ENCODE measurements at regions not wholly inside any gene's neighbourhood (a gene's known extent, or its start where the extent isn't known, plus 50 kb on each side); places are given as distances from the start of the nearest gene placed in this dataset.

DNA sequence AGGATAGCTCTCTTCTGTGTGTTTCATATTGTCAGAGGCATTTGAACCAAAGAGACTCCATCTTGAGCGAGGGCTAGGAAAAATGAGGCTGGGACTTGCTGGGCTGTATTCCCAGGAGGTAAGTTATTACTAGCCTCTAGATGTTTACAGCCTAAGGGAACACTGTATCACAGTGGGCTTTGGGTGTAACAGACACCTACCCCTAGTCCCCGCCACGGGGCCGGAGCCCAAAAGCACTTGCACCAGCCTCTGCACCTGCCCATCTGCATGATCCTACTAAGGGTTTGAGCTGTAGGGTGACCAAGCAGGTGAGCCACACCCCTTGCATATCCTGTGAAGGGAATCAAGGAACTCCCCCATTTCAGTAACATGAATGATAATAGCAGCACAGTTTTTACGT is 1972.2 kb downstream of the OLFM4 start (continued):
- TF ChIP-seq PHF8 (conservative IDR thresholded peaks at IDR 0.05; ENCODE audit: low read depth, low read length) (no peak), RNF2 (IDR thresholded peaks at IDR 0.05; ENCODE audit: borderline replicate concordance, low read depth, low read length, missing control alignments, poor library complexity, severe bottlenecking) (no peak), GABPA (IDR thresholded peaks at IDR 0.05; ENCODE audit: borderline replicate concordance, insufficient read depth, low read length) (no peak), TCF12 (IDR thresholded peaks at IDR 0.05; ENCODE audit: low read depth, low read length) (0 out of 2 replicates have a peak, but pooled peaks have one; percentile 19), RAD21 (IDR thresholded peaks at IDR 0.05 in 1 of 2, conservative IDR thresholded peaks at IDR 0.05 in 1 of 2; ENCODE audit: low read depth in 2 of 2, low read length in 2 of 2) (0 out of 4 replicates have a peak, but pooled peaks of 1 of the 2 experiments have one; percentile 0), GTF2F1 (IDR thresholded peaks at IDR 0.05; ENCODE audit: borderline replicate concordance, low read depth, low read length) (no peak), POLR2A (IDR thresholded peaks at IDR 0.05; ENCODE audit: control extremely low read depth in 1 of 2, low read depth in 2 of 2, low read length in 2 of 2) (peak; percentile 59 to 60; a peak in 2 of 3 replicates), POLR2AphosphoS5 (IDR thresholded peaks at IDR 0.05; ENCODE audit: low read depth, low read length) (0 out of 2 replicates have a peak, but pooled peaks have one; percentile 41), SP1 (IDR thresholded peaks at IDR 0.05; ENCODE audit: low read depth, low read length) (no peak)
- TF ChIP-seq, protein P1, sequence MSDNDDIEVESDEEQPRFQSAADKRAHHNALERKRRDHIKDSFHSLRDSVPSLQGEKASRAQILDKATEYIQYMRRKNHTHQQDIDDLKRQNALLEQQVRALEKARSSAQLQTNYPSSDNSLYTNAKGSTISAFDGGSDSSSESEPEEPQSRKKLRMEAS (IDR thresholded peaks at IDR 0.05) = peak; percentile 34; the same call in 1 of the 2 replicates
- TF ChIP-seq, protein P2, sequence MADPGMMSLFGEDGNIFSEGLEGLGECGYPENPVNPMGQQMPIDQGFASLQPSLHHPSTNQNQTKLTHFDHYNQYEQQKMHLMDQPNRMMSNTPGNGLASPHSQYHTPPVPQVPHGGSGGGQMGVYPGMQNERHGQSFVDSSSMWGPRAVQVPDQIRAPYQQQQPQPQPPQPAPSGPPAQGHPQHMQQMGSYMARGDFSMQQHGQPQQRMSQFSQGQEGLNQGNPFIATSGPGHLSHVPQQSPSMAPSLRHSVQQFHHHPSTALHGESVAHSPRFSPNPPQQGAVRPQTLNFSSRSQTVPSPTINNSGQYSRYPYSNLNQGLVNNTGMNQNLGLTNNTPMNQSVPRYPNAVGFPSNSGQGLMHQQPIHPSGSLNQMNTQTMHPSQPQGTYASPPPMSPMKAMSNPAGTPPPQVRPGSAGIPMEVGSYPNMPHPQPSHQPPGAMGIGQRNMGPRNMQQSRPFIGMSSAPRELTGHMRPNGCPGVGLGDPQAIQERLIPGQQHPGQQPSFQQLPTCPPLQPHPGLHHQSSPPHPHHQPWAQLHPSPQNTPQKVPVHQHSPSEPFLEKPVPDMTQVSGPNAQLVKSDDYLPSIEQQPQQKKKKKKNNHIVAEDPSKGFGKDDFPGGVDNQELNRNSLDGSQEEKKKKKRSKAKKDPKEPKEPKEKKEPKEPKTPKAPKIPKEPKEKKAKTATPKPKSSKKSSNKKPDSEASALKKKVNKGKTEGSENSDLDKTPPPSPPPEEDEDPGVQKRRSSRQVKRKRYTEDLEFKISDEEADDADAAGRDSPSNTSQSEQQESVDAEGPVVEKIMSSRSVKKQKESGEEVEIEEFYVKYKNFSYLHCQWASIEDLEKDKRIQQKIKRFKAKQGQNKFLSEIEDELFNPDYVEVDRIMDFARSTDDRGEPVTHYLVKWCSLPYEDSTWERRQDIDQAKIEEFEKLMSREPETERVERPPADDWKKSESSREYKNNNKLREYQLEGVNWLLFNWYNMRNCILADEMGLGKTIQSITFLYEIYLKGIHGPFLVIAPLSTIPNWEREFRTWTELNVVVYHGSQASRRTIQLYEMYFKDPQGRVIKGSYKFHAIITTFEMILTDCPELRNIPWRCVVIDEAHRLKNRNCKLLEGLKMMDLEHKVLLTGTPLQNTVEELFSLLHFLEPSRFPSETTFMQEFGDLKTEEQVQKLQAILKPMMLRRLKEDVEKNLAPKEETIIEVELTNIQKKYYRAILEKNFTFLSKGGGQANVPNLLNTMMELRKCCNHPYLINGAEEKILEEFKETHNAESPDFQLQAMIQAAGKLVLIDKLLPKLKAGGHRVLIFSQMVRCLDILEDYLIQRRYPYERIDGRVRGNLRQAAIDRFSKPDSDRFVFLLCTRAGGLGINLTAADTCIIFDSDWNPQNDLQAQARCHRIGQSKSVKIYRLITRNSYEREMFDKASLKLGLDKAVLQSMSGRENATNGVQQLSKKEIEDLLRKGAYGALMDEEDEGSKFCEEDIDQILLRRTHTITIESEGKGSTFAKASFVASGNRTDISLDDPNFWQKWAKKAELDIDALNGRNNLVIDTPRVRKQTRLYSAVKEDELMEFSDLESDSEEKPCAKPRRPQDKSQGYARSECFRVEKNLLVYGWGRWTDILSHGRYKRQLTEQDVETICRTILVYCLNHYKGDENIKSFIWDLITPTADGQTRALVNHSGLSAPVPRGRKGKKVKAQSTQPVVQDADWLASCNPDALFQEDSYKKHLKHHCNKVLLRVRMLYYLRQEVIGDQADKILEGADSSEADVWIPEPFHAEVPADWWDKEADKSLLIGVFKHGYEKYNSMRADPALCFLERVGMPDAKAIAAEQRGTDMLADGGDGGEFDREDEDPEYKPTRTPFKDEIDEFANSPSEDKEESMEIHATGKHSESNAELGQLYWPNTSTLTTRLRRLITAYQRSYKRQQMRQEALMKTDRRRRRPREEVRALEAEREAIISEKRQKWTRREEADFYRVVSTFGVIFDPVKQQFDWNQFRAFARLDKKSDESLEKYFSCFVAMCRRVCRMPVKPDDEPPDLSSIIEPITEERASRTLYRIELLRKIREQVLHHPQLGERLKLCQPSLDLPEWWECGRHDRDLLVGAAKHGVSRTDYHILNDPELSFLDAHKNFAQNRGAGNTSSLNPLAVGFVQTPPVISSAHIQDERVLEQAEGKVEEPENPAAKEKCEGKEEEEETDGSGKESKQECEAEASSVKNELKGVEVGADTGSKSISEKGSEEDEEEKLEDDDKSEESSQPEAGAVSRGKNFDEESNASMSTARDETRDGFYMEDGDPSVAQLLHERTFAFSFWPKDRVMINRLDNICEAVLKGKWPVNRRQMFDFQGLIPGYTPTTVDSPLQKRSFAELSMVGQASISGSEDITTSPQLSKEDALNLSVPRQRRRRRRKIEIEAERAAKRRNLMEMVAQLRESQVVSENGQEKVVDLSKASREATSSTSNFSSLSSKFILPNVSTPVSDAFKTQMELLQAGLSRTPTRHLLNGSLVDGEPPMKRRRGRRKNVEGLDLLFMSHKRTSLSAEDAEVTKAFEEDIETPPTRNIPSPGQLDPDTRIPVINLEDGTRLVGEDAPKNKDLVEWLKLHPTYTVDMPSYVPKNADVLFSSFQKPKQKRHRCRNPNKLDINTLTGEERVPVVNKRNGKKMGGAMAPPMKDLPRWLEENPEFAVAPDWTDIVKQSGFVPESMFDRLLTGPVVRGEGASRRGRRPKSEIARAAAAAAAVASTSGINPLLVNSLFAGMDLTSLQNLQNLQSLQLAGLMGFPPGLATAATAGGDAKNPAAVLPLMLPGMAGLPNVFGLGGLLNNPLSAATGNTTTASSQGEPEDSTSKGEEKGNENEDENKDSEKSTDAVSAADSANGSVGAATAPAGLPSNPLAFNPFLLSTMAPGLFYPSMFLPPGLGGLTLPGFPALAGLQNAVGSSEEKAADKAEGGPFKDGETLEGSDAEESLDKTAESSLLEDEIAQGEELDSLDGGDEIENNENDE (IDR thresholded peaks at IDR 0.05; ENCODE audit: insufficient replicate concordance, low read length) = no peak

All from H1 (cell line).